ENCODE measurements at regions not wholly inside any gene's neighbourhood (a gene's known extent, or its start where the extent isn't known, plus 50 kb on each side); places are given as distances from the start of the nearest gene placed in this dataset.
"Not testable (repeated sequence)": the region's sequence is repeated elsewhere in the genome, so short reads cannot be mapped to it uniquely, and the experiment has no call there.

GRCh38 chr1:229175297-229175696, 95.6 kb upstream of the RAB4A start:
- H3K27me3 ChIP-seq (ENCODE audit: control insufficient read depth, insufficient read depth, low read length); H3K4me1 ChIP-seq (ENCODE audit: control insufficient read depth, insufficient read depth, low read length); in situ Hi-C loops (cut with HindIII; ENCODE audit: low pct_unique_long_range_greater_than_20kb, low sequenced_read_pairs); DNase-seq (ENCODE audit: low read depth, low spot score); BruUV-seq (replicated peaks); H3K27ac ChIP-seq (ENCODE audit: low read length); POLR2A ChIA-PET; H3K9me3 ChIP-seq (ENCODE audit: control insufficient read depth, insufficient read depth, low read depth, low read length); CTCF ChIA-PET; H3K36me3 ChIP-seq (ENCODE audit: control insufficient read depth, insufficient read depth, low read length); intact Hi-C loops (cut with micrococcal nuclease; ENCODE audit: unreplicated experiment); ATAC-seq; H3K4me3 ChIP-seq (ENCODE audit: low read depth in 2 of 2, low read length in 2 of 2): not testable (repeated sequence)

GRCh38 chr1:229176457-229176856, 94.5 kb upstream of the RAB4A start:
- DNase-seq (ENCODE audit: low read depth, low spot score); POLR2A ChIA-PET; intact Hi-C loops (cut with micrococcal nuclease; ENCODE audit: unreplicated experiment); H3K9me3 ChIP-seq (ENCODE audit: control insufficient read depth, insufficient read depth, low read depth, low read length); ATAC-seq; H3K36me3 ChIP-seq (ENCODE audit: control insufficient read depth, insufficient read depth, low read length); in situ Hi-C loops (cut with HindIII; ENCODE audit: low pct_unique_long_range_greater_than_20kb, low sequenced_read_pairs); H3K4me3 ChIP-seq (ENCODE audit: low read depth in 2 of 2, low read length in 2 of 2); H3K27me3 ChIP-seq (ENCODE audit: control insufficient read depth, insufficient read depth, low read length); BruUV-seq (replicated peaks); CTCF ChIA-PET; H3K4me1 ChIP-seq (ENCODE audit: control insufficient read depth, insufficient read depth, low read length); H3K27ac ChIP-seq (ENCODE audit: low read length): not testable (repeated sequence)

- CTCF ChIA-PET, result no interaction called here
- Histone ChIP-seq H3K27me3 (ENCODE audit: control insufficient read depth, insufficient read depth, low read length) (no peaks in the 10 kb centered on the region), H3K4me3 (ENCODE audit: low read depth in 2 of 2, low read length in 2 of 2) (no peak overlapping the region), H3K4me1 (ENCODE audit: control insufficient read depth, insufficient read depth, low read length) (no peaks in the 10 kb centered on the region), H3K36me3 (ENCODE audit: control insufficient read depth, insufficient read depth, low read length) (no peaks in the 10 kb centered on the region), H3K27ac (ENCODE audit: low read length) (no peak overlapping the region), H3K9me3 (ENCODE audit: control insufficient read depth, insufficient read depth, low read depth, low read length) (no peaks in the 10 kb centered on the region)
- DNase-seq (ENCODE audit: low read depth, low spot score) (no peak), ATAC-seq (no peak)
- intact Hi-C loops (cut with micrococcal nuclease; ENCODE audit: unreplicated experiment) (no loop called here), in situ Hi-C loops (cut with HindIII; ENCODE audit: low pct_unique_long_range_greater_than_20kb, low sequenced_read_pairs) (no loop called here)
- POLR2A ChIA-PET, result no interaction called here
- no TSS peak for BruUV-seq (replicated peaks)
- TF ChIP-seq TCF7L2 (IDR thresholded peaks at IDR 0.05; ENCODE audit: low read depth, low read length), result no peak
- TF ChIP-seq REST (IDR thresholded peaks at IDR 0.05; ENCODE audit: insufficient read depth in 1 of 2, low read depth in 2 of 2, low read length in 1 of 2), result no peak
- TF ChIP-seq SIN3A (IDR thresholded peaks at IDR 0.05; ENCODE audit: borderline replicate concordance, insufficient read depth, low read depth, low read length), result no peak
- TF ChIP-seq CTCF (IDR thresholded peaks at IDR 0.05), result no peak
- TF ChIP-seq POLR2AphosphoS5 (IDR thresholded peaks at IDR 0.05; ENCODE audit: low read depth, low read length), result no peak
Measured at GRCh38 chr1:229180161-229180560, 90.8 kb upstream of the RAB4A start.

Data from Panc1 (cell line).